B cell (primary cell): ENCODE measurements at regions not wholly inside any gene's neighbourhood (a gene's known extent, or its start where the extent isn't known, plus 50 kb on each side); places are given as distances from the start of the nearest gene placed in this dataset.
"Not testable (repeated sequence)": the region's sequence is repeated elsewhere in the genome, so short reads cannot be mapped to it uniquely, and the experiment has no call there.

Source experiments
- ATAC-seq: fragments of 200-7000 bp; cut with Tn5 transposase; one replicate; pipeline ENCODE4 v1.10.0; 2021; ENCODE audit warnings: low read depth, mild to moderate bottlenecking, moderate number of reproducible peaks, moderate library complexity
- CTCF ChIA-PET: fragments of 350-600 bp; sonication (Branson Sonifier 250); formaldehyde crosslinking; loops from one replicate; lab custom pipeline; 2021; ENCODE audit warnings: antibody characterized with exemption, inconsistent platforms; lab: Charles Lee
- POLR2A ChIA-PET: fragments of 350-600 bp; sonication (Branson Sonifier 250); formaldehyde crosslinking; loops from one replicate; lab custom pipeline; 2021; ENCODE audit warnings: antibody characterized with exemption; lab: Charles Lee
- DNase-seq: peaks from one replicate; pipeline ENCODE4 v3.0.0; 2013
- H2AFZ ChIP-seq: 2 replicates; pipeline ENCODE4 v1.6.1; 2012; ENCODE audit warnings: mild to moderate bottlenecking, low read depth, low read length; ENCODE audit not compliant: insufficient read depth, poor library complexity, severe bottlenecking
- H3K27ac ChIP-seq, 2 donors: 1 replicate in 1 of 2; 2 replicates in 1 of 2; pipeline ENCODE4 v1.5.1; 2012 to 2013; ENCODE audit warnings: low read length in 2 of 2, mild to moderate bottlenecking in 2 of 2, moderate library complexity in 1 of 2
- H3K27me3 ChIP-seq, 4 experiments: fragments of 200-600 bp in 1 of 4; sonication (generic) in 1 of 4; replicated peaks in 1 of 4; 1 replicate in 2 of 4; 2 replicates in 2 of 4; pipeline versions ENCODE4 v1.6.1 to v1.7.0; 2013 to 2016; ENCODE audit warnings: low read length in 3 of 4, mild to moderate bottlenecking in 2 of 4, mixed read lengths in 1 of 4, moderate library complexity in 1 of 4; ENCODE audit not compliant: insufficient read depth in 4 of 4, control insufficient read depth in 3 of 4; ENCODE audit errors: control extremely low read depth in 1 of 4
- H3K36me3 ChIP-seq, 2 experiments: replicated peaks in 1 of 2; 1 replicate in 1 of 2; 2 replicates in 1 of 2; pipeline versions ENCODE4 v1.6.1 to v1.7.1; 2013; ENCODE audit warnings: low read length in 1 of 2; ENCODE audit not compliant: insufficient read depth in 2 of 2, control insufficient read depth in 1 of 2; ENCODE audit errors: control extremely low read depth in 1 of 2, extremely low read depth in 1 of 2
- H3K4me1 ChIP-seq, 2 donors: fragments of 200-600 bp in 1 of 2; sonication (generic) in 1 of 2; 1 replicate in 1 of 2; 2 replicates in 1 of 2; pipeline versions ENCODE4 v1.5.1 to v1.6.1; 2013 to 2017; ENCODE audit warnings: low read length in 2 of 2; ENCODE audit not compliant: control insufficient read depth in 2 of 2, insufficient read depth in 2 of 2
- H3K4me2 ChIP-seq: replicated peaks from 2 replicates; pipeline ENCODE3; 2012; ENCODE audit warnings: mild to moderate bottlenecking, low read depth, low read length; ENCODE audit not compliant: poor library complexity, severe bottlenecking
- H3K4me3 ChIP-seq, 5 experiments: fragments of 200-600 bp in 1 of 5; sonication (generic) in 1 of 5; 1 replicate in 3 of 5; 2 replicates in 2 of 5; pipeline versions ENCODE4 v1.5.1 to v1.7.0; 2011 to 2016; ENCODE audit warnings: low read length in 4 of 5, mild to moderate bottlenecking in 4 of 5, low read depth in 2 of 5, control low read depth in 1 of 5, moderate library complexity in 1 of 5; ENCODE audit not compliant: insufficient read depth in 1 of 5; ENCODE audit errors: control extremely low read depth in 1 of 5, extremely low read depth in 1 of 5
- H3K79me2 ChIP-seq: fragments of 200-600 bp; sonication (generic); one replicate; pipeline ENCODE4 v1.6.0; 2016; ENCODE audit warnings: low read length; ENCODE audit not compliant: control insufficient read depth, insufficient read depth
- H3K9ac ChIP-seq: fragments of 200-600 bp; sonication (generic); 2 replicates; pipeline ENCODE4 v1.6.1; 2017; ENCODE audit warnings: mild to moderate bottlenecking, low read length, moderate library complexity
- H3K9me3 ChIP-seq, 3 donors: one replicate each; pipeline versions ENCODE4 v1.6.1 to v1.7.1; 2013; ENCODE audit warnings: low read length in 2 of 3; ENCODE audit not compliant: control insufficient read depth in 2 of 3, insufficient read depth in 1 of 3; ENCODE audit errors: control extremely low read depth in 1 of 3
- H4K20me1 ChIP-seq: 2 replicates; pipeline ENCODE4 v1.6.0; 2012; ENCODE audit warnings: mild to moderate bottlenecking, low read length; ENCODE audit not compliant: insufficient read depth, control insufficient read depth, poor library complexity, severe bottlenecking
- H3K27ac Mint-ChIP-seq: one replicate; pipeline ENCODE4 v1.8.0; 2021; ENCODE audit warnings: mixed read lengths
- H3K27me3 Mint-ChIP-seq: one replicate; pipeline ENCODE4 v1.8.0; 2021; ENCODE audit warnings: mixed read lengths
- H3K4me1 Mint-ChIP-seq: one replicate; pipeline ENCODE4 v1.8.0; 2021; ENCODE audit warnings: mixed read lengths
- H3K4me3 Mint-ChIP-seq: one replicate; pipeline ENCODE4 v1.8.0; 2021; ENCODE audit warnings: mixed read lengths
- H3K9me3 Mint-ChIP-seq: one replicate; pipeline ENCODE4 v1.8.0; 2022; ENCODE audit warnings: mixed read lengths; ENCODE audit not compliant: insufficient read depth
- CTCF ChIP-seq: fragments of 200-600 bp; IDR thresholded peaks from one replicate; pipeline ENCODE4 v1.8.0; 2022; ENCODE audit warnings: antibody characterized with exemption, mild to moderate bottlenecking
- EZH2 ChIP-seq: IDR thresholded peaks from 2 replicates; pipeline ENCODE4 v1.6.1; 2012; ENCODE audit warnings: borderline replicate concordance, low read depth, mild to moderate bottlenecking, moderate library complexity, low read length; ENCODE audit not compliant: insufficient read depth, poor library complexity, severe bottlenecking
- WGBS: methylation state at CpG from one replicate; pipeline ENCODE4 v1.1.5; 2013; ENCODE audit warnings: missing lambda C conversion rate; ENCODE audit not compliant: insufficient coverage; 5-methylcytosine and 5-hydroxymethylcytosine counted together
- intact Hi-C: fragments of 100-400 bp; cut with micrococcal nuclease; formaldehyde crosslinking; loops from one replicate; pipeline ENCODE4 v1.10.0; 2022

GRCh38 chr2:116167107-116167506 is 1647.4 kb upstream of the DDX18 start:
- no peaks in the 10 kb centered on the region for H3K4me1 Mint-ChIP-seq
- ATAC-seq (no peak), DNase-seq (no peak)
- intact Hi-C loops = no loop called here
- no peak for TF ChIP-seq EZH2
- TF ChIP-seq CTCF = no peak
- H3K4me2 ChIP-seq = no peak overlapping the region
- no peak overlapping the region for H3K27ac ChIP-seq
- no peak overlapping the region for H3K9ac ChIP-seq
- H3K27me3 ChIP-seq = no peaks in the 10 kb centered on the region
- CTCF ChIA-PET = interaction anchor here (0.5 kb wide), 1 partner anchor 92 kb away, joined by 5 read pairs; no protein-coding TSS in a partner anchor
- H3K79me2 ChIP-seq = no peaks in the 10 kb centered on the region
- no peak overlapping the region for H3K4me3 ChIP-seq
- H4K20me1 ChIP-seq = no peaks in the 10 kb centered on the region
- POLR2A ChIA-PET = no interaction called here
- no peak overlapping the region for H2AFZ ChIP-seq
- H3K9me3 ChIP-seq = peaks cover 0 to 14% (median 4%) of the 10 kb centered on the region in 3 donors
- H3K4me1 ChIP-seq = no peaks in the 10 kb centered on the region
- peaks cover 5% of the 10 kb centered on the region for H3K9me3 Mint-ChIP-seq
- H3K36me3 ChIP-seq = no peaks in the 10 kb centered on the region
- no peak overlapping the region for H3K27ac Mint-ChIP-seq
- no peaks in the 10 kb centered on the region for H3K27me3 Mint-ChIP-seq
- no peak overlapping the region for H3K4me3 Mint-ChIP-seq

- H3K4me2 ChIP-seq = no peak overlapping the region
- no CpG with 5 or more reads among the region's 3 CpGs for WGBS
- H4K20me1 ChIP-seq = no peaks in the 10 kb centered on the region
- ATAC-seq (no peak), DNase-seq (no peak)
- intact Hi-C loops = no loop called here
- POLR2A ChIA-PET = no interaction called here
- Mint-ChIP-seq H3K9me3 (peaks cover 6% of the 10 kb centered on the region), H3K27me3 (no peaks in the 10 kb centered on the region), H3K4me3 (no peak overlapping the region), H3K4me1 (no peaks in the 10 kb centered on the region), H3K27ac (no peak overlapping the region)
- no peaks in the 10 kb centered on the region for H3K4me1 ChIP-seq
- no peaks in the 10 kb centered on the region for H3K9me3 ChIP-seq
- no peak for TF ChIP-seq EZH2
- TF ChIP-seq CTCF = no peak
- no peaks in the 10 kb centered on the region for H3K79me2 ChIP-seq
- no peaks in the 10 kb centered on the region for H3K36me3 ChIP-seq
- no peak overlapping the region for H3K4me3 ChIP-seq
- no peak overlapping the region for H3K9ac ChIP-seq
- no peak overlapping the region for H2AFZ ChIP-seq
- H3K27ac ChIP-seq = no peak overlapping the region
- H3K27me3 ChIP-seq = no peaks in the 10 kb centered on the region
- CTCF ChIA-PET = no interaction called here
Measured at GRCh38 chr2:116180072-116180471, 1634.4 kb upstream of the DDX18 start.

- H3K27me3 Mint-ChIP-seq, H3K27ac ChIP-seq, H3K4me2 ChIP-seq, DNase-seq, H3K4me3 Mint-ChIP-seq, H3K4me1 Mint-ChIP-seq, H3K9ac ChIP-seq, H2AFZ ChIP-seq, H4K20me1 ChIP-seq, H3K4me3 ChIP-seq, H3K27me3 ChIP-seq, H3K79me2 ChIP-seq, intact Hi-C loops, H3K4me1 ChIP-seq, POLR2A ChIA-PET, ATAC-seq, H3K27ac Mint-ChIP-seq, H3K36me3 ChIP-seq, CTCF ChIA-PET: not testable (repeated sequence)
- H3K9me3 ChIP-seq = peaks cover 0 to 10% (median 5%) of the 10 kb centered on the region in 3 donors
- H3K9me3 Mint-ChIP-seq = peaks cover 16% of the 10 kb centered on the region
- WGBS = 86% methylated on average over 1 of the region's 2 CpGs
Measured at GRCh38 chr2:116190684-116191083, 1623.8 kb upstream of the DDX18 start.
